PFSK-1 (cell line): ENCODE measurements at regions not wholly inside any gene's neighbourhood (a gene's known extent, or its start where the extent isn't known, plus 50 kb on each side); places are given as distances from the start of the nearest gene placed in this dataset.

Experiments used
- POLR2AphosphoS5 ChIP-seq: IDR thresholded peaks from 2 replicates; pipeline ENCODE4 v1.6.1; 2012; ENCODE audit warnings: low read depth, mild to moderate bottlenecking, control low read depth, low read length, moderate library complexity
- REST ChIP-seq, 2 experiments: IDR thresholded peaks; 2 replicates each; pipeline versions ENCODE4 v1.6.1 to v1.8.0; 2011 to 2012; ENCODE audit warnings: low read depth in 2 of 2, low read length in 2 of 2, control low read depth in 1 of 2, inconsistent platforms in 1 of 2, mild to moderate bottlenecking in 1 of 2, moderate library complexity in 1 of 2; ENCODE audit not compliant: insufficient read depth in 1 of 2
- SIN3A ChIP-seq: IDR thresholded peaks from 2 replicates; pipeline ENCODE4 v1.6.1; 2012; ENCODE audit warnings: mild to moderate bottlenecking, low read length, moderate library complexity, borderline replicate concordance; ENCODE audit not compliant: insufficient read depth
- TAF1 ChIP-seq: IDR thresholded peaks from 2 replicates; pipeline ENCODE4 v1.6.1; 2012; ENCODE audit warnings: low read length, control low read depth, borderline replicate concordance; ENCODE audit not compliant: insufficient read depth

GRCh38 chr2:139622691-139623090, 842.5 kb upstream of the NXPH2 start:
- TF ChIP-seq REST (IDR thresholded peaks at IDR 0.05; ENCODE audit: insufficient read depth in 1 of 2, low read depth in 2 of 2, low read length in 2 of 2) (no peak), POLR2AphosphoS5 (no peak), SIN3A (no peak), TAF1 (no peak)
